ENCODE measurements at regions not wholly inside any gene's neighbourhood (a gene's known extent, or its start where the extent isn't known, plus 50 kb on each side); places are given as distances from the start of the nearest gene placed in this dataset.

DNA sequence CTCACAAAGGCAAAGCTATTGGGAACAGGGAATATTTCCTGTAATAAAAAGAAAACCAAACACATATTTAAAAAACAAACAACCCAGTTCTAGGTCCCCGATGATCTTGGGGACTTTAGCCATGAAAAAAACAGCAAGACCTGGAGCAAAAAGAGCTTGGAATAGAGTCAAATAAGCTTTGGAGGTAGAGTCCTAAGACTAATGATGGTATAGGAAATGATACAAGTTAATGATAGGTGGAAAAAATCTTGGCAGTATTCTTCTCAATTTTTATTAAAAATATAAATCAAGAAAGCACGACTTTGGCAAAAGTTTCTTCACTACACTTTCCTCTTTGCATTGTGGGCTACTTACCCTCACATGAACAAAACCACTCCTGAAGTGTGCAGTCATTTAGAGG lies 481.5 kb downstream of the EBF1 start:
- 0 out of 2 replicates have a peak, but pooled peaks cover 4% of the 10 kb centered on the region for H3K4me1 Mint-ChIP-seq
- CTCF ChIA-PET: no interaction called here
- TF ChIP-seq, protein P1, sequence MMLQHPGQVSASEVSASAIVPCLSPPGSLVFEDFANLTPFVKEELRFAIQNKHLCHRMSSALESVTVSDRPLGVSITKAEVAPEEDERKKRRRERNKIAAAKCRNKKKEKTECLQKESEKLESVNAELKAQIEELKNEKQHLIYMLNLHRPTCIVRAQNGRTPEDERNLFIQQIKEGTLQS (CRISPR knock-in tag; conservative IDR thresholded peaks at IDR 0.05): no peak
- TF ChIP-seq, protein P2, sequence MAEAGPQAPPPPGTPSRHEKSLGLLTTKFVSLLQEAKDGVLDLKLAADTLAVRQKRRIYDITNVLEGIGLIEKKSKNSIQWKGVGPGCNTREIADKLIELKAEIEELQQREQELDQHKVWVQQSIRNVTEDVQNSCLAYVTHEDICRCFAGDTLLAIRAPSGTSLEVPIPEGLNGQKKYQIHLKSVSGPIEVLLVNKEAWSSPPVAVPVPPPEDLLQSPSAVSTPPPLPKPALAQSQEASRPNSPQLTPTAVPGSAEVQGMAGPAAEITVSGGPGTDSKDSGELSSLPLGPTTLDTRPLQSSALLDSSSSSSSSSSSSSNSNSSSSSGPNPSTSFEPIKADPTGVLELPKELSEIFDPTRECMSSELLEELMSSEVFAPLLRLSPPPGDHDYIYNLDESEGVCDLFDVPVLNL (CRISPR knock-in tag; IDR thresholded peaks at IDR 0.05; ENCODE audit: borderline replicate concordance, low read depth): no peak
- TF ChIP-seq, protein P3, sequence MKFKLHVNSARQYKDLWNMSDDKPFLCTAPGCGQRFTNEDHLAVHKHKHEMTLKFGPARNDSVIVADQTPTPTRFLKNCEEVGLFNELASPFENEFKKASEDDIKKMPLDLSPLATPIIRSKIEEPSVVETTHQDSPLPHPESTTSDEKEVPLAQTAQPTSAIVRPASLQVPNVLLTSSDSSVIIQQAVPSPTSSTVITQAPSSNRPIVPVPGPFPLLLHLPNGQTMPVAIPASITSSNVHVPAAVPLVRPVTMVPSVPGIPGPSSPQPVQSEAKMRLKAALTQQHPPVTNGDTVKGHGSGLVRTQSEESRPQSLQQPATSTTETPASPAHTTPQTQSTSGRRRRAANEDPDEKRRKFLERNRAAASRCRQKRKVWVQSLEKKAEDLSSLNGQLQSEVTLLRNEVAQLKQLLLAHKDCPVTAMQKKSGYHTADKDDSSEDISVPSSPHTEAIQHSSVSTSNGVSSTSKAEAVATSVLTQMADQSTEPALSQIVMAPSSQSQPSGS (CRISPR knock-in tag; IDR thresholded peaks at IDR 0.05; ENCODE audit: borderline replicate concordance, low read depth): no peak
- TF ChIP-seq ZNF671 (CRISPR knock-in tag; IDR thresholded peaks at IDR 0.05) (no peak), ZNF121 (CRISPR knock-in tag; IDR thresholded peaks at IDR 0.05) (no peak), IRF2 (CRISPR knock-in tag; IDR thresholded peaks at IDR 0.05; ENCODE audit: borderline replicate concordance, low read depth) (no peak), ZNF396 (CRISPR knock-in tag; IDR thresholded peaks at IDR 0.05; ENCODE audit: borderline replicate concordance) (no peak), ZNF317 (CRISPR knock-in tag; IDR thresholded peaks at IDR 0.05; ENCODE audit: borderline replicate concordance, low read depth) (no peak), MYBL2 (CRISPR knock-in tag; IDR thresholded peaks at IDR 0.05) (no peak), NR3C1 (CRISPR knock-in tag; conservative IDR thresholded peaks at IDR 0.05; ENCODE audit: low read depth) (no peak)
- TF ChIP-seq, protein P4, sequence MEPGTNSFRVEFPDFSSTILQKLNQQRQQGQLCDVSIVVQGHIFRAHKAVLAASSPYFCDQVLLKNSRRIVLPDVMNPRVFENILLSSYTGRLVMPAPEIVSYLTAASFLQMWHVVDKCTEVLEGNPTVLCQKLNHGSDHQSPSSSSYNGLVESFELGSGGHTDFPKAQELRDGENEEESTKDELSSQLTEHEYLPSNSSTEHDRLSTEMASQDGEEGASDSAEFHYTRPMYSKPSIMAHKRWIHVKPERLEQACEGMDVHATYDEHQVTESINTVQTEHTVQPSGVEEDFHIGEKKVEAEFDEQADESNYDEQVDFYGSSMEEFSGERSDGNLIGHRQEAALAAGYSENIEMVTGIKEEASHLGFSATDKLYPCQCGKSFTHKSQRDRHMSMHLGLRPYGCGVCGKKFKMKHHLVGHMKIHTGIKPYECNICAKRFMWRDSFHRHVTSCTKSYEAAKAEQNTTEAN (CRISPR knock-in tag; IDR thresholded peaks at IDR 0.05): no peak
- TF ChIP-seq, protein P5, sequence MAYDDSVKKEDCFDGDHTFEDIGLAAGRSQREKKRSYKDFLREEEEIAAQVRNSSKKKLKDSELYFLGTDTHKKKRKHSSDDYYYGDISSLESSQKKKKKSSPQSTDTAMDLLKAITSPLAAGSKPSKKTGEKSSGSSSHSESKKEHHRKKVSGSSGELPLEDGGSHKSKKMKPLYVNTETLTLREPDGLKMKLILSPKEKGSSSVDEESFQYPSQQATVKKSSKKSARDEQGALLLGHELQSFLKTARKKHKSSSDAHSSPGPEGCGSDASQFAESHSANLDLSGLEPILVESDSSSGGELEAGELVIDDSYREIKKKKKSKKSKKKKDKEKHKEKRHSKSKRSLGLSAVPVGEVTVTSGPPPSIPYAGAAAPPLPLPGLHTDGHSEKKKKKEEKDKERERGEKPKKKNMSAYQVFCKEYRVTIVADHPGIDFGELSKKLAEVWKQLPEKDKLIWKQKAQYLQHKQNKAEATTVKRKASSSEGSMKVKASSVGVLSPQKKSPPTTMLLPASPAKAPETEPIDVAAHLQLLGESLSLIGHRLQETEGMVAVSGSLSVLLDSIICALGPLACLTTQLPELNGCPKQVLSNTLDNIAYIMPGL (CRISPR knock-in tag; IDR thresholded peaks at IDR 0.05): no peak
- no peak overlapping the region for H3K4me3 Mint-ChIP-seq
- no peaks in the 10 kb centered on the region for H3K36me3 Mint-ChIP-seq
- no peaks in the 10 kb centered on the region for H3K27me3 Mint-ChIP-seq (ENCODE audit: low read depth)
- ATAC-seq: no peak
- no peak for DNase-seq (ENCODE audit: low spot score)
- POLR2A ChIA-PET: no interaction called here
- no peaks in the 10 kb centered on the region for H3K9me3 Mint-ChIP-seq
- no peak overlapping the region for H3K27ac Mint-ChIP-seq

DNA sequence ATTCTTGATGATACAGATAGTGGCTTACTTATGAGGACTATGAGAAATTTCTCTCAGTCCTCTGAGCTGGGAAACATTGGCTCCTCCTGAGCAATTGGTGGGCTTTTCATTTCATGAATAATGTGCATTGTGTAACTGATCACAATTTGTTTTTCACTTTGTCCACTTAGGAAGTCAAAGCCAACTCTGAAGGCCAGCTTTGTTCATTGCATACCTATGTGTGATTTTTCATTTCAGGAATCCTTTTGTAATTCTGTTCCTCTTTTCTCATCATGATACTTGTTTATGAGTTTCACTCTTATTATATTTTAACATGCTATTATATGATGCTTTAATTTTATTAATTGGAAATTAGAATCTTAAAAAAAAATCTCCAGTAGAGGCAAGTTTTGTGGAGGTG lies 483.0 kb downstream of the EBF1 start:
- H3K27ac Mint-ChIP-seq: no peak overlapping the region
- ChIA-PET CTCF (no interaction called here), POLR2A (interaction anchor here (0.6 kb wide), 1 partner anchor 93 kb away, joined by 4 read pairs; no protein-coding TSS in a partner anchor)
- no peaks in the 10 kb centered on the region for H3K27me3 Mint-ChIP-seq (ENCODE audit: low read depth)
- ATAC-seq: no peak
- 0 out of 2 replicates have a peak, but pooled peaks cover 4% of the 10 kb centered on the region for H3K4me1 Mint-ChIP-seq
- H3K4me3 Mint-ChIP-seq: no peak overlapping the region
- H3K9me3 Mint-ChIP-seq: no peaks in the 10 kb centered on the region
- H3K36me3 Mint-ChIP-seq: no peaks in the 10 kb centered on the region
- no peak for DNase-seq (ENCODE audit: low spot score)
- no peak for TF ChIP-seq ZNF416 (CRISPR knock-in tag; IDR thresholded peaks at IDR 0.05)
- TF ChIP-seq, protein P6, sequence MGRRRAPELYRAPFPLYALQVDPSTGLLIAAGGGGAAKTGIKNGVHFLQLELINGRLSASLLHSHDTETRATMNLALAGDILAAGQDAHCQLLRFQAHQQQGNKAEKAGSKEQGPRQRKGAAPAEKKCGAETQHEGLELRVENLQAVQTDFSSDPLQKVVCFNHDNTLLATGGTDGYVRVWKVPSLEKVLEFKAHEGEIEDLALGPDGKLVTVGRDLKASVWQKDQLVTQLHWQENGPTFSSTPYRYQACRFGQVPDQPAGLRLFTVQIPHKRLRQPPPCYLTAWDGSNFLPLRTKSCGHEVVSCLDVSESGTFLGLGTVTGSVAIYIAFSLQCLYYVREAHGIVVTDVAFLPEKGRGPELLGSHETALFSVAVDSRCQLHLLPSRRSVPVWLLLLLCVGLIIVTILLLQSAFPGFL (CRISPR knock-in tag; IDR thresholded peaks at IDR 0.05; ENCODE audit: borderline replicate concordance): no peak
- TF ChIP-seq, protein P7, sequence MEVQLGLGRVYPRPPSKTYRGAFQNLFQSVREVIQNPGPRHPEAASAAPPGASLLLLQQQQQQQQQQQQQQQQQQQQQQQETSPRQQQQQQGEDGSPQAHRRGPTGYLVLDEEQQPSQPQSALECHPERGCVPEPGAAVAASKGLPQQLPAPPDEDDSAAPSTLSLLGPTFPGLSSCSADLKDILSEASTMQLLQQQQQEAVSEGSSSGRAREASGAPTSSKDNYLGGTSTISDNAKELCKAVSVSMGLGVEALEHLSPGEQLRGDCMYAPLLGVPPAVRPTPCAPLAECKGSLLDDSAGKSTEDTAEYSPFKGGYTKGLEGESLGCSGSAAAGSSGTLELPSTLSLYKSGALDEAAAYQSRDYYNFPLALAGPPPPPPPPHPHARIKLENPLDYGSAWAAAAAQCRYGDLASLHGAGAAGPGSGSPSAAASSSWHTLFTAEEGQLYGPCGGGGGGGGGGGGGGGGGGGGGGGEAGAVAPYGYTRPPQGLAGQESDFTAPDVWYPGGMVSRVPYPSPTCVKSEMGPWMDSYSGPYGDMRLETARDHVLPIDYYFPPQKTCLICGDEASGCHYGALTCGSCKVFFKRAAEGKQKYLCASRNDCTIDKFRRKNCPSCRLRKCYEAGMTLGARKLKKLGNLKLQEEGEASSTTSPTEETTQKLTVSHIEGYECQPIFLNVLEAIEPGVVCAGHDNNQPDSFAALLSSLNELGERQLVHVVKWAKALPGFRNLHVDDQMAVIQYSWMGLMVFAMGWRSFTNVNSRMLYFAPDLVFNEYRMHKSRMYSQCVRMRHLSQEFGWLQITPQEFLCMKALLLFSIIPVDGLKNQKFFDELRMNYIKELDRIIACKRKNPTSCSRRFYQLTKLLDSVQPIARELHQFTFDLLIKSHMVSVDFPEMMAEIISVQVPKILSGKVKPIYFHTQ (CRISPR knock-in tag; IDR thresholded peaks at IDR 0.05): no peak

All from WTC11 (cell line).